Peyer's patch (tissue), 4 donors: ENCODE measurements at regions not wholly inside any gene's neighbourhood (a gene's known extent, or its start where the extent isn't known, plus 50 kb on each side); places are given as distances from the start of the nearest gene placed in this dataset.

Experiments
- CTCF ChIP-seq, 6 experiments: fragments of 450-650 bp in 4 of 6; fragments of 200-600 bp in 2 of 6; sonication (generic) in 1 of 6; IDR thresholded peaks; one replicate each; pipeline ENCODE4 v1.5.1; 2017 to 2019; ENCODE audit warnings: antibody characterized with exemption in 6 of 6, mild to moderate bottlenecking in 3 of 6, moderate library complexity in 1 of 6
- POLR2A ChIP-seq, 2 donors: fragments of 450-650 bp; IDR thresholded peaks; one replicate each; pipeline ENCODE4 v1.5.1; 2017; ENCODE audit warnings: antibody characterized with exemption in 2 of 2, mild to moderate bottlenecking in 2 of 2, moderate library complexity in 2 of 2

GRCh38 chr1:70495370-70495769, 84.3 kb downstream of the CTH start:
- TF ChIP-seq POLR2A (IDR thresholded peaks at IDR 0.05) (no peak), CTCF (IDR thresholded peaks at IDR 0.05) (no peak)
